ENCODE measurements at regions not wholly inside any gene's neighbourhood (a gene's known extent, or its start where the extent isn't known, plus 50 kb on each side); places are given as distances from the start of the nearest gene placed in this dataset.

DNA sequence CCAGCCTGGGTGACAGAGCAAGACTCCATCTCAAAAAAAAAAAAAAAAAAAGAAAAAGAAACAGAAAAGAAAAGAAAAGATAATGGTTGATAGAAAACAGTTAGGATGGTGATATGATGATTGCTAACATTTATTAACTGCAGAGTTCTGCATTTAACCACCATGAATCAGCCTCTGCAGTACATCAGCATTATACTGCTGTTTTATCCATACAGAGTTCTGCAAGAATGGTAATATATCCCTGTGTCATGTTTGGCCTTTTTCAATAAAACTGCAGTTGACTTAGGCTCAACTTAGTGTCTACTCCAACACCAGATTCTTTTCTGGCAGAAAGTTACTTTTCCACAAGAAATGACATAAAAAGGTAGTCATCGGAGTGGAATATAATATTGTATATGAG, 62.6 kb downstream of the DUSP6 start:
- Histone ChIP-seq H3K9ac (ENCODE audit: low read length in 2 of 2) (no peak overlapping the region), H3K9me3 (ENCODE audit: control insufficient read depth in 2 of 2, low read length in 2 of 2) (no peaks in the 10 kb centered on the region), H3K4me3 (ENCODE audit: low read length in 2 of 2) (no peak overlapping the region), H3K4me1 (ENCODE audit: control insufficient read depth, insufficient read depth, low read length) (no peaks in the 10 kb centered on the region), H3K27ac (ENCODE audit: low read length) (no peak overlapping the region), H3K27me3 (ENCODE audit: control insufficient read depth in 1 of 2, insufficient read depth in 2 of 2, low read length in 2 of 2) (no peaks in the 10 kb centered on the region), H3K36me3 (ENCODE audit: control insufficient read depth in 2 of 2, insufficient read depth in 2 of 2, low read length in 2 of 2) (no peaks in the 10 kb centered on the region)

- Histone ChIP-seq H3K27me3 (ENCODE audit: control insufficient read depth in 1 of 2, insufficient read depth in 2 of 2, low read length in 2 of 2) (no peaks in the 10 kb centered on the region), H3K4me3 (ENCODE audit: low read length in 2 of 2) (no peak overlapping the region), H3K9ac (ENCODE audit: low read length in 2 of 2) (no peak overlapping the region), H3K9me3 (ENCODE audit: control insufficient read depth in 2 of 2, low read length in 2 of 2) (no peaks in the 10 kb centered on the region), H3K4me1 (ENCODE audit: control insufficient read depth, insufficient read depth, low read length) (no peaks in the 10 kb centered on the region), H3K27ac (ENCODE audit: low read length) (no peak overlapping the region), H3K36me3 (ENCODE audit: control insufficient read depth in 2 of 2, insufficient read depth in 2 of 2, low read length in 2 of 2) (no peaks in the 10 kb centered on the region)
Measured at GRCh38 chr12:89288959-89289358, 63.3 kb downstream of the DUSP6 start.

GRCh38 chr12:89286501-89286900, 65.8 kb downstream of the DUSP6 start:
- no peaks in the 10 kb centered on the region for H3K9me3 ChIP-seq (ENCODE audit: control insufficient read depth in 2 of 2, low read length in 2 of 2)
- H3K27ac ChIP-seq (ENCODE audit: low read length) = no peak overlapping the region
- no peak overlapping the region for H3K4me3 ChIP-seq (ENCODE audit: low read length in 2 of 2)
- no peaks in the 10 kb centered on the region for H3K36me3 ChIP-seq (ENCODE audit: control insufficient read depth in 2 of 2, insufficient read depth in 2 of 2, low read length in 2 of 2)
- no peaks in the 10 kb centered on the region for H3K27me3 ChIP-seq (ENCODE audit: control insufficient read depth in 1 of 2, insufficient read depth in 2 of 2, low read length in 2 of 2)
- no peaks in the 10 kb centered on the region for H3K4me1 ChIP-seq (ENCODE audit: control insufficient read depth, insufficient read depth, low read length)
- no peak overlapping the region for H3K9ac ChIP-seq (ENCODE audit: low read length in 2 of 2)

GRCh38 chr12:89281539-89281867, 70.8 kb downstream of the DUSP6 start:
- no peaks in the 10 kb centered on the region for H3K36me3 ChIP-seq (ENCODE audit: control insufficient read depth in 2 of 2, insufficient read depth in 2 of 2, low read length in 2 of 2)
- H3K27ac ChIP-seq (ENCODE audit: low read length) = no peak overlapping the region
- no peaks in the 10 kb centered on the region for H3K9me3 ChIP-seq (ENCODE audit: control insufficient read depth in 2 of 2, low read length in 2 of 2)
- H3K4me3 ChIP-seq (ENCODE audit: low read length in 2 of 2) = no peak overlapping the region
- no peaks in the 10 kb centered on the region for H3K4me1 ChIP-seq (ENCODE audit: control insufficient read depth, insufficient read depth, low read length)
- H3K27me3 ChIP-seq (ENCODE audit: control insufficient read depth in 1 of 2, insufficient read depth in 2 of 2, low read length in 2 of 2) = no peaks in the 10 kb centered on the region
- no peak overlapping the region for H3K9ac ChIP-seq (ENCODE audit: low read length in 2 of 2)

DNA sequence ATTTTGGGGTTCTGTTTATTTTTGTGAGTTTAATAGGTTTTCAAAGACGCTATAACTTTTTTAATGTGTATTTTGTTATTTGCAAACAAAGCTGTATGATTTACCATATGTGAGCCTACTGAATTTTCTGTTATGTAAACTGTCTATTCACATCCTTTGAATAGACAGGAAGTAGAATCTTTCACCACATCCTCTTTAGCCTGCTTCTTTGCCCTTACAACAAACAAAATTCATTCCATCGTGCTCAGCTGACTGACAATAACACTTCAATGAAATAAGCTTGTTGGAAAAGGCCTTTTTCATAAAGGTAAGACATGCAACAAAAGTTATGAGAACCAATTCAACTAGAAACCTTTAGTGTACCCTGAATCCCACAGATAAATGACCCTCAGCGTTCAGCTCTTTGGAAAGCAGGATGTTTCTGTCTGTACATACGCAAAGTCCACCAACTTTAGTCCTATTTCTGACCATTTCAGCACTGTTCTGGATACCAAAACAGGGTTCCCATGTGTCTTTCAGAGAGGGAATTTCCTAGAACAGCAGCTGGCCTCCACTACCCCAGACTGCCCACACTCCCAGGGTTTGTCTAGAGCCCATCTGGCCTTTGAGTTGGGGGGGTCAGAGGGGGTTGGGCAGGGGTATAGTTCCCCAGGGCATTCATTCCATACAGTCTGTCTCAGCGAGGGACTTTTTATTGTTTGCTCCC, 71.3 kb downstream of the DUSP6 start:
- no peak overlapping the region for H3K4me3 ChIP-seq (ENCODE audit: low read length in 2 of 2)
- no peaks in the 10 kb centered on the region for H3K36me3 ChIP-seq (ENCODE audit: control insufficient read depth in 2 of 2, insufficient read depth in 2 of 2, low read length in 2 of 2)
- H3K9ac ChIP-seq (ENCODE audit: low read length in 2 of 2) = no peak overlapping the region
- no peaks in the 10 kb centered on the region for H3K9me3 ChIP-seq (ENCODE audit: control insufficient read depth in 2 of 2, low read length in 2 of 2)
- no peaks in the 10 kb centered on the region for H3K4me1 ChIP-seq (ENCODE audit: control insufficient read depth, insufficient read depth, low read length)
- H3K27ac ChIP-seq (ENCODE audit: low read length) = no peak overlapping the region
- no peaks in the 10 kb centered on the region for H3K27me3 ChIP-seq (ENCODE audit: control insufficient read depth in 1 of 2, insufficient read depth in 2 of 2, low read length in 2 of 2)

GRCh38 chr12:89279499-89279898, 72.8 kb downstream of the DUSP6 start:
- H3K27ac ChIP-seq (ENCODE audit: low read length) = no peak overlapping the region
- no peaks in the 10 kb centered on the region for H3K4me1 ChIP-seq (ENCODE audit: control insufficient read depth, insufficient read depth, low read length)
- H3K27me3 ChIP-seq (ENCODE audit: control insufficient read depth in 1 of 2, insufficient read depth in 2 of 2, low read length in 2 of 2) = no peaks in the 10 kb centered on the region
- no peaks in the 10 kb centered on the region for H3K36me3 ChIP-seq (ENCODE audit: control insufficient read depth in 2 of 2, insufficient read depth in 2 of 2, low read length in 2 of 2)
- H3K9me3 ChIP-seq (ENCODE audit: control insufficient read depth in 2 of 2, low read length in 2 of 2) = no peaks in the 10 kb centered on the region
- no peak overlapping the region for H3K4me3 ChIP-seq (ENCODE audit: low read length in 2 of 2)
- no peak overlapping the region for H3K9ac ChIP-seq (ENCODE audit: low read length in 2 of 2)

DNA sequence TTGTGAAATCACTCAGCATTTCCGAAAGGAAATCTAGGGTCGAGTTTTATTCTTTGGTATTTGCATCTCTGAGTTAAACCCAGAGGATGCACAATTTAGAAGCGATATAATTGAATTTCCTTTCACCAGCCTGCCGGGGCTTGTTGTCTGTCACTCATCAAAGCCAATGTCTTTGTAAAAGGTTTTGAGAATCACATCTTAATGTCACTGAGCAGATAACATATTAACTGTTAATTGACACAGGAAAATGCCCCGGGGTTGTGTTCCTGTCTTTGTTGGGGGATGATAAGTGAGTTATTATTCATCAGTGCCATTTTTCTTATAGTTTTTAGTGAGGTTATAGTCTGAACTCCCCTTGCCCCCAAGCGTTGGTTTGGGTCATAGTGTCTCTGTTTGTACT, 73.4 kb downstream of the DUSP6 start:
- no peak overlapping the region for H3K9ac ChIP-seq (ENCODE audit: low read length in 2 of 2)
- H3K27ac ChIP-seq (ENCODE audit: low read length) = no peak overlapping the region
- H3K36me3 ChIP-seq (ENCODE audit: control insufficient read depth in 2 of 2, insufficient read depth in 2 of 2, low read length in 2 of 2) = no peaks in the 10 kb centered on the region
- H3K4me3 ChIP-seq (ENCODE audit: low read length in 2 of 2) = no peak overlapping the region
- H3K27me3 ChIP-seq (ENCODE audit: control insufficient read depth in 1 of 2, insufficient read depth in 2 of 2, low read length in 2 of 2) = no peaks in the 10 kb centered on the region
- H3K9me3 ChIP-seq (ENCODE audit: control insufficient read depth in 2 of 2, low read length in 2 of 2) = no peaks in the 10 kb centered on the region
- H3K4me1 ChIP-seq (ENCODE audit: control insufficient read depth, insufficient read depth, low read length) = no peaks in the 10 kb centered on the region

DNA sequence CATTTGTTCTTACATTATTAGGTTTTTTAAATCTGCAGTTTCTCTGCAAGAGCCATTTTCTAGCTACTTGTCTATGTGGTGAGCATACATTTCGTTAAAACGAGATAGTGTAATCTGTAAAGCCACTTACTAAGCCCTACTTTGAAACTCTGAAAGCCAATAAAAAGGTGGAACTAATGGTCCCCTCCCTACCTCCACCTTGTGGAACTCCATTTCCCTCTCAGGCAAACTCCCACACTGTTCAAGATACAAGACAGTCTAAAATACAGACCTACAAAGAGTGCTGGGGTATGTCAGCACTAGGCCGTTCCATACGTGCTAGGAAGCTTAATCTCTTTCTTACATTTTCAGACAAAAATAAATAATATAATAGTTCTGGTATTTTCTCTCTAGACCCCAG, 74.1 kb downstream of the DUSP6 start:
- no peaks in the 10 kb centered on the region for H3K27me3 ChIP-seq (ENCODE audit: control insufficient read depth in 1 of 2, insufficient read depth in 2 of 2, low read length in 2 of 2)
- H3K4me1 ChIP-seq (ENCODE audit: control insufficient read depth, insufficient read depth, low read length) = no peaks in the 10 kb centered on the region
- H3K9me3 ChIP-seq (ENCODE audit: control insufficient read depth in 2 of 2, low read length in 2 of 2) = no peaks in the 10 kb centered on the region
- H3K27ac ChIP-seq (ENCODE audit: low read length) = no peak overlapping the region
- no peak overlapping the region for H3K9ac ChIP-seq (ENCODE audit: low read length in 2 of 2)
- H3K36me3 ChIP-seq (ENCODE audit: control insufficient read depth in 2 of 2, insufficient read depth in 2 of 2, low read length in 2 of 2) = no peaks in the 10 kb centered on the region
- H3K4me3 ChIP-seq (ENCODE audit: low read length in 2 of 2) = no peak overlapping the region

- H3K27ac ChIP-seq (ENCODE audit: low read length) = no peak overlapping the region
- H3K36me3 ChIP-seq (ENCODE audit: control insufficient read depth in 2 of 2, insufficient read depth in 2 of 2, low read length in 2 of 2) = no peaks in the 10 kb centered on the region
- H3K9me3 ChIP-seq (ENCODE audit: control insufficient read depth in 2 of 2, low read length in 2 of 2) = no peaks in the 10 kb centered on the region
- H3K4me3 ChIP-seq (ENCODE audit: low read length in 2 of 2) = no peak overlapping the region
- no peaks in the 10 kb centered on the region for H3K27me3 ChIP-seq (ENCODE audit: control insufficient read depth in 1 of 2, insufficient read depth in 2 of 2, low read length in 2 of 2)
- no peaks in the 10 kb centered on the region for H3K4me1 ChIP-seq (ENCODE audit: control insufficient read depth, insufficient read depth, low read length)
- H3K9ac ChIP-seq (ENCODE audit: low read length in 2 of 2) = no peak overlapping the region
Measured at GRCh38 chr12:89276860-89277259, 75.4 kb downstream of the DUSP6 start.

GRCh38 chr12:89273525-89273924, 78.8 kb downstream of the DUSP6 start:
- Histone ChIP-seq H3K36me3 (ENCODE audit: control insufficient read depth in 2 of 2, insufficient read depth in 2 of 2, low read length in 2 of 2) (no peaks in the 10 kb centered on the region), H3K9ac (ENCODE audit: low read length in 2 of 2) (no peak overlapping the region), H3K9me3 (ENCODE audit: control insufficient read depth in 2 of 2, low read length in 2 of 2) (peaks cover 0 to 4% of the 10 kb centered on the region in 2 donors), H3K4me3 (ENCODE audit: low read length in 2 of 2) (no peak overlapping the region), H3K4me1 (ENCODE audit: control insufficient read depth, insufficient read depth, low read length) (no peaks in the 10 kb centered on the region), H3K27me3 (ENCODE audit: control insufficient read depth in 1 of 2, insufficient read depth in 2 of 2, low read length in 2 of 2) (no peaks in the 10 kb centered on the region), H3K27ac (ENCODE audit: low read length) (no peak overlapping the region)

- Histone ChIP-seq H3K9me3 (ENCODE audit: control insufficient read depth in 2 of 2, low read length in 2 of 2) (peaks cover 0 to 4% of the 10 kb centered on the region in 2 donors), H3K36me3 (ENCODE audit: control insufficient read depth in 2 of 2, insufficient read depth in 2 of 2, low read length in 2 of 2) (no peaks in the 10 kb centered on the region), H3K4me1 (ENCODE audit: control insufficient read depth, insufficient read depth, low read length) (no peaks in the 10 kb centered on the region), H3K27ac (ENCODE audit: low read length) (no peak overlapping the region), H3K4me3 (ENCODE audit: low read length in 2 of 2) (no peak overlapping the region), H3K27me3 (ENCODE audit: control insufficient read depth in 1 of 2, insufficient read depth in 2 of 2, low read length in 2 of 2) (no peaks in the 10 kb centered on the region), H3K9ac (ENCODE audit: low read length in 2 of 2) (no peak overlapping the region)
Measured at GRCh38 chr12:89270548-89270947, 81.8 kb downstream of the DUSP6 start.
